HG02678 (cell line): ENCODE measurements at regions not wholly inside any gene's neighbourhood (a gene's known extent, or its start where the extent isn't known, plus 50 kb on each side); places are given as distances from the start of the nearest gene placed in this dataset.
A peak's percentile ranks its signal among the peaks of the same experiment; 100 is the strongest.

Experiments used
- ATAC-seq: cut with Tn5 transposase; IDR thresholded peaks from one replicate; pipeline ENCODE4 v1.9.1; 2021; ENCODE audit warnings: mild to moderate bottlenecking, moderate library complexity; ENCODE audit not compliant: unreplicated experiment

GRCh38 chr10:65847436-65848230 is 1078.2 kb upstream of the LRRTM3 start:
- no peak for ATAC-seq

- ATAC-seq: no peak
These were observed 1067.0 kb upstream of the LRRTM3 start for GRCh38 chr10:65858841-65859240.

DNA sequence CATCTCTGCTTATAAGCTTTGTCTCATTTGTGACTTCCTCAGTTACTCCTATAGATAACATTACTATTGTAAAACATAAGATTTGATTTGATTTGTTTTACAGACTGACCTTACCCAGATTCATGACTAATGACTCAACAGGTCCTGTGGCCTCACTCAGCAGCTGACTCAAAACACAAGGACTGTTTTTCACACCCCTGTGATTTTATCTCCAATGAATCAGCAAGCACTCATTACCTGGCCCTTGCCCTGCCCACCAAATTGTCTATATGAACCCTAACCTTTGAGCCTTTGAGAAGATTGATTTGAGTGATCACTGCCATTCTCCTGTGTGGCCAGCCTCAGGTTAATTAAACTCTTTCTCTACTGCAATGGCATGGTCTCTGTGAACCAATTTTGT is 1064.6 kb upstream of the LRRTM3 start:
- ATAC-seq: peak; percentile 66
